GM23248 (cell line): ENCODE measurements at regions not wholly inside any gene's neighbourhood (a gene's known extent, or its start where the extent isn't known, plus 50 kb on each side); places are given as distances from the start of the nearest gene placed in this dataset.

Experiments
- EZH2 ChIP-seq: fragments of 200-600 bp; sonication (generic); IDR thresholded peaks from 2 replicates; pipeline ENCODE4 v1.6.1; 2018; ENCODE audit warnings: antibody characterized with exemption, mild to moderate bottlenecking; ENCODE audit not compliant: insufficient read depth, poor library complexity, severe bottlenecking
- EZH2phosphoT487 ChIP-seq: fragments of 200-600 bp; sonication (generic); IDR thresholded peaks from 2 replicates; pipeline ENCODE4 v1.6.1; 2018; ENCODE audit warnings: antibody characterized with exemption, moderate library complexity, mild to moderate bottlenecking, low read depth; ENCODE audit not compliant: insufficient read depth

GRCh38 chr12:66859751-66860440 is 181.0 kb upstream of the GRIP1 start:
- TF ChIP-seq EZH2phosphoT487 = no peak
- no peak for TF ChIP-seq EZH2
